22Rv1 (cell line): ENCODE measurements at regions not wholly inside any gene's neighbourhood (a gene's known extent, or its start where the extent isn't known, plus 50 kb on each side); places are given as distances from the start of the nearest gene placed in this dataset.

Experiments used
- CTCF ChIP-seq: fragments of 450-650 bp; IDR thresholded peaks from 2 replicates; pipeline ENCODE4 v1.5.1; 2017; ENCODE audit warnings: mild to moderate bottlenecking
- ZFX ChIP-seq: fragments of 450-650 bp; IDR thresholded peaks from 2 replicates; pipeline ENCODE4 v1.6.1; 2017; ENCODE audit warnings: antibody characterized with exemption, borderline replicate concordance

GRCh38 chr5:8114597-8115266, 245.8 kb downstream of the MTRR start:
- TF ChIP-seq CTCF (no peak), ZFX (no peak)
